ENCODE measurements at regions not wholly inside any gene's neighbourhood (a gene's known extent, or its start where the extent isn't known, plus 50 kb on each side); places are given as distances from the start of the nearest gene placed in this dataset.
A peak's percentile ranks its signal among the peaks of the same experiment; 100 is the strongest.
"Not testable (repeated sequence)": the region's sequence is repeated elsewhere in the genome, so short reads cannot be mapped to it uniquely, and the experiment has no call there.

- TF ChIP-seq CTCF (IDR thresholded peaks at IDR 0.05) (no peak), EP300 (IDR thresholded peaks at IDR 0.05) (no peak), POLR2AphosphoS5 (IDR thresholded peaks at IDR 0.05) (no peak)
- DNase-seq (no peak), ATAC-seq (ENCODE audit: low FRiP score in 2 of 2) (no peak)
- no peaks in the 10 kb centered on the region for H3K36me3 ChIP-seq
- no peaks in the 10 kb centered on the region for H3K4me1 ChIP-seq
- 58 to 83% methylated on average over 1 of the region's 1 CpG for WGBS, 2 donors
- no peaks in the 10 kb centered on the region for H3K27me3 ChIP-seq
- no peaks in the 10 kb centered on the region for H3K9me3 ChIP-seq
- no peak overlapping the region for H3K27ac ChIP-seq
- no peak overlapping the region for H3K4me3 ChIP-seq
These were observed 115.3 kb upstream of the KLHL4 start for GRCh38 chrX:87402256-87402655.

GRCh38 chrX:87403551-87403950 is 114.1 kb upstream of the KLHL4 start:
- Histone ChIP-seq H3K27me3 (no peaks in the 10 kb centered on the region), H3K9me3 (no peaks in the 10 kb centered on the region), H3K4me3 (no peak overlapping the region), H3K27ac (no peak overlapping the region), H3K36me3 (no peaks in the 10 kb centered on the region), H3K4me1 (no peaks in the 10 kb centered on the region)
- ATAC-seq (ENCODE audit: low FRiP score in 2 of 2) (no peak), DNase-seq (no peak)
- TF ChIP-seq EP300 (IDR thresholded peaks at IDR 0.05) (no peak), CTCF (IDR thresholded peaks at IDR 0.05) (no peak), POLR2AphosphoS5 (IDR thresholded peaks at IDR 0.05) (no peak), POLR2A (IDR thresholded peaks at IDR 0.05) (no peak)
- WGBS, 2 donors: 61 to 64% methylated on average over 4 of the region's 4 CpGs

- ATAC-seq (ENCODE audit: low FRiP score in 2 of 2): peak; percentile 85 to 87
- no peak overlapping the region for H3K27ac ChIP-seq
- WGBS, 2 donors: 27 to 48% methylated on average over 6 to 7 of the region's 7 CpGs
- H3K27me3 ChIP-seq: no peaks in the 10 kb centered on the region
- H3K4me1 ChIP-seq: no peaks in the 10 kb centered on the region
- DNase-seq: peak in 1 of 2 donors; percentile 73
- no peaks in the 10 kb centered on the region for H3K9me3 ChIP-seq
- TF ChIP-seq POLR2AphosphoS5 (IDR thresholded peaks at IDR 0.05): peak in 1 of 2 donors; percentile 18
- TF ChIP-seq CTCF (IDR thresholded peaks at IDR 0.05): no peak
- no peak overlapping the region for H3K4me3 ChIP-seq
- no peaks in the 10 kb centered on the region for H3K36me3 ChIP-seq
These were observed 108.3 kb upstream of the KLHL4 start for GRCh38 chrX:87409113-87409841.

GRCh38 chrX:87425618-87426017 is 92.0 kb upstream of the KLHL4 start:
- TF ChIP-seq POLR2AphosphoS5 (IDR thresholded peaks at IDR 0.05): no peak
- no peak for TF ChIP-seq POLR2A (IDR thresholded peaks at IDR 0.05)
- 59 to 67% methylated on average over 2 to 3 of the region's 3 CpGs for WGBS, 2 donors
- no peak for ATAC-seq (ENCODE audit: low FRiP score in 2 of 2)

GRCh38 chrX:87434618-87435017 is 83.0 kb upstream of the KLHL4 start:
- no peak overlapping the region for H3K27ac ChIP-seq
- ATAC-seq (ENCODE audit: low FRiP score in 2 of 2) (no peak), DNase-seq (no peak)
- no peaks in the 10 kb centered on the region for H3K4me1 ChIP-seq
- TF ChIP-seq POLR2AphosphoS5 (IDR thresholded peaks at IDR 0.05) (no peak), POLR2A (IDR thresholded peaks at IDR 0.05) (no peak), CTCF (IDR thresholded peaks at IDR 0.05) (no peak), EP300 (IDR thresholded peaks at IDR 0.05) (no peak)
- no peaks in the 10 kb centered on the region for H3K36me3 ChIP-seq
- H3K9me3 ChIP-seq: no peaks in the 10 kb centered on the region
- 44 to 48% methylated on average over 4 of the region's 4 CpGs for WGBS, 2 donors
- no peaks in the 10 kb centered on the region for H3K27me3 ChIP-seq
- no peak overlapping the region for H3K4me3 ChIP-seq

More at GRCh38 chrX:87425618-87426017, 92.0 kb upstream of the KLHL4 start:
- H3K27me3 ChIP-seq: no peaks in the 10 kb centered on the region
- no peak overlapping the region for H3K4me3 ChIP-seq
- H3K4me1 ChIP-seq: no peaks in the 10 kb centered on the region
- no peak for DNase-seq
- no peaks in the 10 kb centered on the region for H3K9me3 ChIP-seq
- H3K36me3 ChIP-seq: no peaks in the 10 kb centered on the region
- no peak overlapping the region for H3K27ac ChIP-seq

GRCh38 chrX:87448613-87449012 is 69.0 kb upstream of the KLHL4 start:
- not testable (repeated sequence) for H3K27ac ChIP-seq; H3K4me3 ChIP-seq; H3K9me3 ChIP-seq; ATAC-seq (ENCODE audit: low FRiP score in 2 of 2); H3K4me1 ChIP-seq; H3K36me3 ChIP-seq; H3K27me3 ChIP-seq
- DNase-seq: peak in 1 of 2 donors; percentile 13
- 86 to 100% methylated on average over 1 to 10 of the region's 10 CpGs for WGBS, 2 donors

GRCh38 chrX:87465757-87466156 is 51.8 kb upstream of the KLHL4 start:
- not testable (repeated sequence) for H3K9me3 ChIP-seq; H3K27ac ChIP-seq; H3K4me3 ChIP-seq; ATAC-seq (ENCODE audit: low FRiP score in 2 of 2); H3K27me3 ChIP-seq; H3K4me1 ChIP-seq; H3K36me3 ChIP-seq
- WGBS, 2 donors: 70 to 89% methylated on average over 2 to 21 of the region's 23 CpGs
- DNase-seq: peak in 1 of 2 donors; percentile 20

Data from upper lobe of left lung (tissue), 6 donors.